ENCODE measurements at regions not wholly inside any gene's neighbourhood (a gene's known extent, or its start where the extent isn't known, plus 50 kb on each side); places are given as distances from the start of the nearest gene placed in this dataset.

DNA sequence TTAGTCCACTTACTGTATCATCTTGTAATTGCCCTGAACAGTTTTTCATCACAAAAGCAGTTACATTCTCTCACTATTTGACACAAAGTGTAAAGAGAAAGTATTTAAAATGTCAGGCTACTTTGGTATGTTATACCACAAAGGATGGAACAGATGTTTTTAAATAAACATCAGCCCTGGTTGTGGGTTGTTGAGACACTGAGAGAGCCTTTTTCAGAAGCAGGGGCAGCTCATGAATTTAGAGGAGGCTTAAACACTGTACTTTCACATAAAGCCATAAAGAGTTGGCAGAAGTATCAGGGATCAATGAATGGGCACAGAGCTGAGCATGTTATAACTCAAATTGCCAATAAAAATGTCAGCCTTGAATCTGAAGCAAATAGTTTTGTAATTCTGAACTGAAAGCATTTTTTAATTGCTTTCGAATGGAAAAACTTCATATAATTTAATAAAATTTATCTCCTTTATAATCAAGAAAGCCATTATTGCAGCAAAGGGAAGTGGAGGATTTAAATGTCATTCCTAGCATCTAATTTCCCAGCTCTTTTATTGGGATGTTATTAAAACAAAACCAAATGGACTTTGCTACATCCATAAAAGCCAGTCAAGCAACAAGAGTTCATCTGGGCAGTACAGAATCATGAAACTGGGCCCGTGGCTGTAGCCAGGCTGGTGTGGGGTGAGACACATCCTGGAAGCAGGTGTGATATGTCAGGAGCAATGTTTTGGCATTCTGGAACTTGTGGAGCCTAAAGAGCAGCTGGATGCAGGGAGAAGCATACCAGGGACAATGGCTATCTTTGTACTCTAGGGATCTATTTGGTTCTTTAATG, 95.1 kb upstream of the NT5C1B start:
- Histone ChIP-seq H3K79me2 (ENCODE audit: insufficient read depth, low read length) (no peaks in the 10 kb centered on the region), H4K20me1 (ENCODE audit: insufficient read depth, low read length, poor library complexity, severe bottlenecking) (no peaks in the 10 kb centered on the region), H3F3A (ENCODE audit: low read depth) (no peaks in the 10 kb centered on the region), H2AFZ (ENCODE audit: low read length) (no peak overlapping the region), H3K4me2 (ENCODE audit: low read depth, low read length, poor library complexity, severe bottlenecking) (no peak overlapping the region), H3K4me3 (ENCODE audit: low read length, poor library complexity, severe bottlenecking) (no peak overlapping the region), H3K9ac (ENCODE audit: low read depth, low read length, poor library complexity, severe bottlenecking) (no peak overlapping the region), H3K4me1 (ENCODE audit: insufficient read depth, low read length, poor library complexity, severe bottlenecking) (no peaks in the 10 kb centered on the region), H3K36me3 (ENCODE audit: insufficient read depth, low read length) (no peaks in the 10 kb centered on the region), H3K27me3 (ENCODE audit: insufficient read depth, low read length, poor library complexity, severe bottlenecking) (no peaks in the 10 kb centered on the region), H3K9me3 (ENCODE audit: insufficient read depth, low read depth, low read length) (no peaks in the 10 kb centered on the region), H3K9me2 (replicated peaks; ENCODE audit: low read depth, low read length) (no peaks in the 10 kb centered on the region)
- TF ChIP-seq, protein P1, sequence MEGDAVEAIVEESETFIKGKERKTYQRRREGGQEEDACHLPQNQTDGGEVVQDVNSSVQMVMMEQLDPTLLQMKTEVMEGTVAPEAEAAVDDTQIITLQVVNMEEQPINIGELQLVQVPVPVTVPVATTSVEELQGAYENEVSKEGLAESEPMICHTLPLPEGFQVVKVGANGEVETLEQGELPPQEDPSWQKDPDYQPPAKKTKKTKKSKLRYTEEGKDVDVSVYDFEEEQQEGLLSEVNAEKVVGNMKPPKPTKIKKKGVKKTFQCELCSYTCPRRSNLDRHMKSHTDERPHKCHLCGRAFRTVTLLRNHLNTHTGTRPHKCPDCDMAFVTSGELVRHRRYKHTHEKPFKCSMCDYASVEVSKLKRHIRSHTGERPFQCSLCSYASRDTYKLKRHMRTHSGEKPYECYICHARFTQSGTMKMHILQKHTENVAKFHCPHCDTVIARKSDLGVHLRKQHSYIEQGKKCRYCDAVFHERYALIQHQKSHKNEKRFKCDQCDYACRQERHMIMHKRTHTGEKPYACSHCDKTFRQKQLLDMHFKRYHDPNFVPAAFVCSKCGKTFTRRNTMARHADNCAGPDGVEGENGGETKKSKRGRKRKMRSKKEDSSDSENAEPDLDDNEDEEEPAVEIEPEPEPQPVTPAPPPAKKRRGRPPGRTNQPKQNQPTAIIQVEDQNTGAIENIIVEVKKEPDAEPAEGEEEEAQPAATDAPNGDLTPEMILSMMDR (conservative IDR thresholded peaks at IDR 0.05; ENCODE audit: low read length): no peak
- TF ChIP-seq EZH2phosphoT487 (IDR thresholded peaks at IDR 0.05; ENCODE audit: borderline replicate concordance): no peak

DNA sequence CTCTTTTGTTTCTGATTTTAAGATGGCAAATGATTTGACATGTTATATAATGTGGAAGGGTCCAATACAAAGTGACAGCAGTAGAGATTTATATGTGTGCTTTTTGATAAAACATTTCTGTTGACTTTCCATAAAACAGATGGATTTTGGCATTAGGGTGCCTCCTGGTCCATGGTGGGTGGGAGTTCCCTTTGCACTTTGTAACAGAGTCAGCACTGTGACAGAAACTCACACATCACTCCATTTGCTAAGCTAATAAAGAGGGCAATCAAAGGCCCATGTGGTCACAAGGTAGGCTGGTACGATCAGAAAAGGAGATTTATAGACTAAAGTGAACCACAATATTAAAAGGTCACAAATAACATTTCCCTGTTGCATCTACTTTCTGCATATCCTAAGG, 93.3 kb upstream of the NT5C1B start:
- Histone ChIP-seq H2AFZ (ENCODE audit: low read length) (no peak overlapping the region), H3K79me2 (ENCODE audit: insufficient read depth, low read length) (no peaks in the 10 kb centered on the region), H3K4me2 (ENCODE audit: low read depth, low read length, poor library complexity, severe bottlenecking) (no peak overlapping the region), H3K4me1 (ENCODE audit: insufficient read depth, low read length, poor library complexity, severe bottlenecking) (no peaks in the 10 kb centered on the region), H3K9ac (ENCODE audit: low read depth, low read length, poor library complexity, severe bottlenecking) (no peak overlapping the region), H3K36me3 (ENCODE audit: insufficient read depth, low read length) (no peaks in the 10 kb centered on the region), H3K27me3 (ENCODE audit: insufficient read depth, low read length, poor library complexity, severe bottlenecking) (no peaks in the 10 kb centered on the region), H3F3A (ENCODE audit: low read depth) (no peaks in the 10 kb centered on the region), H3K9me2 (replicated peaks; ENCODE audit: low read depth, low read length) (no peaks in the 10 kb centered on the region), H3K4me3 (ENCODE audit: low read length, poor library complexity, severe bottlenecking) (no peak overlapping the region), H3K9me3 (ENCODE audit: insufficient read depth, low read depth, low read length) (no peaks in the 10 kb centered on the region), H4K20me1 (ENCODE audit: insufficient read depth, low read length, poor library complexity, severe bottlenecking) (no peaks in the 10 kb centered on the region)
- no peak for TF ChIP-seq EZH2phosphoT487 (IDR thresholded peaks at IDR 0.05; ENCODE audit: borderline replicate concordance)
- TF ChIP-seq, protein P1 (conservative IDR thresholded peaks at IDR 0.05; ENCODE audit: low read length): no peak

DNA sequence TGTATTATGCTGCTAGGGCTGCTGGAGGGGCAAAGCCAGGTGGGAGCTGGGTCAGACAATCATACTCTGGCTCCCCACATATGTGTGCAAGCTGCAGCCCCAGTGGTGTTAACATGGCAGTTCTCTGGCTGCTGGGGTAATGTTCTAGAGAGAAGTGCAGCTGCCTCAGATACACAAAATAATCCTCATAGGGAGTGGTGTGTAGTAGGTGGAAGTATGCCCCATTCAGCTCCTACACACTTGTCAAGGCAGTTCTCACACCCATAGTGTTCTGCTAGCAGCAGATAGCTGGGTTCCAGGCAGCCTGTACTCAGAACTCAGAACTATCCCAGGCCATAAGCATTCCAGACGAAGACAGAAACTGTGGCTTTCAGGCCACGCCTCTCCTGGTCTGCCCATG, 87.9 kb upstream of the NT5C1B start:
- Histone ChIP-seq H3K9me2 (replicated peaks; ENCODE audit: low read depth, low read length) (no peaks in the 10 kb centered on the region), H4K20me1 (ENCODE audit: insufficient read depth, low read length, poor library complexity, severe bottlenecking) (no peaks in the 10 kb centered on the region), H3K4me3 (ENCODE audit: low read length, poor library complexity, severe bottlenecking) (no peak overlapping the region), H3K4me2 (ENCODE audit: low read depth, low read length, poor library complexity, severe bottlenecking) (no peak overlapping the region), H3F3A (ENCODE audit: low read depth) (no peaks in the 10 kb centered on the region), H3K9ac (ENCODE audit: low read depth, low read length, poor library complexity, severe bottlenecking) (no peak overlapping the region), H2AFZ (ENCODE audit: low read length) (no peak overlapping the region), H3K79me2 (ENCODE audit: insufficient read depth, low read length) (no peaks in the 10 kb centered on the region), H3K4me1 (ENCODE audit: insufficient read depth, low read length, poor library complexity, severe bottlenecking) (no peaks in the 10 kb centered on the region), H3K36me3 (ENCODE audit: insufficient read depth, low read length) (no peaks in the 10 kb centered on the region), H3K27me3 (ENCODE audit: insufficient read depth, low read length, poor library complexity, severe bottlenecking) (no peaks in the 10 kb centered on the region), H3K9me3 (ENCODE audit: insufficient read depth, low read depth, low read length) (no peaks in the 10 kb centered on the region)
- TF ChIP-seq EZH2phosphoT487 (IDR thresholded peaks at IDR 0.05; ENCODE audit: borderline replicate concordance): no peak
- TF ChIP-seq, protein P1 (conservative IDR thresholded peaks at IDR 0.05; ENCODE audit: low read length): no peak

Measured in Loucy (cell line).